Loucy (cell line): ENCODE measurements at regions not wholly inside any gene's neighbourhood (a gene's known extent, or its start where the extent isn't known, plus 50 kb on each side); places are given as distances from the start of the nearest gene placed in this dataset.

Source experiments
- H2AFZ ChIP-seq: fragments of 200-600 bp; sonication (generic); 2 replicates; pipeline ENCODE4 v1.6.0; 2016; ENCODE audit warnings: antibody characterized with exemption, mild to moderate bottlenecking, low read length, moderate library complexity
- H3F3A ChIP-seq: fragments of 200-600 bp; 2 replicates; pipeline ENCODE4 v1.6.0; 2016; ENCODE audit warnings: antibody characterized with exemption, low read depth, mild to moderate bottlenecking
- H3K27me3 ChIP-seq: fragments of 200-600 bp; sonication (generic); 2 replicates; pipeline ENCODE4 v1.6.1; 2014; ENCODE audit warnings: low read length, mild to moderate bottlenecking; ENCODE audit not compliant: insufficient read depth, poor library complexity, severe bottlenecking
- H3K36me3 ChIP-seq: fragments of 200-600 bp; sonication (generic); 2 replicates; pipeline ENCODE4 v1.6.1; 2016; ENCODE audit warnings: low read length; ENCODE audit not compliant: insufficient read depth
- H3K4me1 ChIP-seq: fragments of 200-600 bp; sonication (generic); 2 replicates; pipeline ENCODE4 v1.5.1; 2014; ENCODE audit warnings: low read length, mild to moderate bottlenecking; ENCODE audit not compliant: insufficient read depth, poor library complexity, severe bottlenecking
- H3K4me2 ChIP-seq: fragments of 200-600 bp; sonication (generic); 2 replicates; pipeline ENCODE4 v1.6.0; 2014; ENCODE audit warnings: antibody characterized with exemption, low read length, low read depth, mild to moderate bottlenecking; ENCODE audit not compliant: poor library complexity, severe bottlenecking
- H3K4me3 ChIP-seq: fragments of 200-600 bp; sonication (generic); 2 replicates; pipeline ENCODE4 v1.5.1; 2014; ENCODE audit warnings: low read length, mild to moderate bottlenecking, mixed read lengths; ENCODE audit not compliant: poor library complexity, severe bottlenecking
- H3K79me2 ChIP-seq: fragments of 200-600 bp; sonication (generic); 2 replicates; pipeline ENCODE4 v1.6.1; 2014; ENCODE audit warnings: low read length; ENCODE audit not compliant: insufficient read depth
- H3K9ac ChIP-seq: fragments of 200-600 bp; sonication (generic); 2 replicates; pipeline ENCODE4 v1.6.0; 2014; ENCODE audit warnings: mild to moderate bottlenecking, low read depth, low read length, moderate library complexity; ENCODE audit not compliant: poor library complexity, severe bottlenecking
- H3K9me2 ChIP-seq: fragments of 200-600 bp; sonication (generic); replicated peaks from 2 replicates; pipeline ENCODE4 v1.6.1; 2016; ENCODE audit warnings: low read depth, low read length, mixed read lengths
- H3K9me3 ChIP-seq: fragments of 200-600 bp; sonication (generic); 2 replicates; pipeline ENCODE4 v1.6.1; 2014; ENCODE audit warnings: mild to moderate bottlenecking, antibody characterized with exemption, low read length, low read depth; ENCODE audit not compliant: insufficient read depth
- H4K20me1 ChIP-seq: fragments of 200-600 bp; sonication (generic); 2 replicates; pipeline ENCODE4 v1.6.0; 2014; ENCODE audit warnings: antibody characterized with exemption, low read length, mild to moderate bottlenecking; ENCODE audit not compliant: insufficient read depth, poor library complexity, severe bottlenecking
- CTCF ChIP-seq: fragments of 200-600 bp; sonication (generic); conservative IDR thresholded peaks from 2 replicates; pipeline ENCODE4 v1.5.1; 2014; ENCODE audit warnings: mild to moderate bottlenecking, antibody characterized with exemption, low read length
- EZH2phosphoT487 ChIP-seq: fragments of 200-600 bp; IDR thresholded peaks from 2 replicates; pipeline ENCODE4 v1.6.1; 2018; ENCODE audit warnings: antibody characterized with exemption, mild to moderate bottlenecking, moderate library complexity, borderline replicate concordance

DNA sequence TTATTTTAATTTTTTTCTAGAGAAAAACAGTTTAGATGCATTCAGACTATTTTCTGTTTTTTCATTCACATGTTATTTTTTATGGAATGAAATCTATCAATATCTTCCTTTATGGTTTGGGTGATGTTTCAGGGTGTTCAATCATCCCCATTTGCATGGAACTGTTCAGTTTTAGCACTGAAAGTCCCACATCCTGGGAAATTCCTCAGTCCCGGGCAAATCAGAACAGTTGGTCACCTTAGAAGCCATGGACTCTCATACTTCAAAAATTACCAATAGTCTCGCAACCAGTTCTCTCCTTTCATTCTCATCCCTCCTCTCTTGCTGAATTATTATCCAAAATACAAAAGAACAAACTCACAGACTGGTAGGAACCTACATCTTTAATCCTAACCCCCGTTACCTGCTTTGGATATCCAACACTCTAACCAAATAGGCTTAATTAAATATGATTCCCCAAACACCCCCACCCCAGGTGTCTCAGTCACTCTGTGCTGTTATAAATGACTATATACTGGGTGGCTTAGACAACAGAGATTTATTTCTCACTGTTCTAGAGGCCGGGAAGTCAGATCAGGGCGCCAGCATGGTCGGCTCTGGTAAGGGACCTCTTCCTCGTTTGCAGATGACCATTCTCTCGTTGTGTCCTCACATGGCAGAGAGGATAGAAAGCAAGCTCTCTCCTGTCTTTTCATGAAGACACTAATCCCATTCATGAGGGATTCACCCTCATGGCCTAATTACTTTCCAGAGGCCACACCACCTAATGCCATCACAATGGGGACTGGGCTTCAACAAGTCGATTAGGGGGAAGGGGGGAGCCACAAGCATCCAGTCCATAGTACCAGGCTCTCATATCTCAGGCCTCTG is 57.7 kb upstream of the SLC1A4 start:
- no peak overlapping the region for H3K9ac ChIP-seq
- H3K4me1 ChIP-seq = no peaks in the 10 kb centered on the region
- H3K9me3 ChIP-seq = peaks cover 2% of the 10 kb centered on the region; the same call in 1 of the 2 replicates
- no peaks in the 10 kb centered on the region for H3K79me2 ChIP-seq
- H3K36me3 ChIP-seq = no peaks in the 10 kb centered on the region; the same call in 1 of the 2 replicates
- TF ChIP-seq CTCF (no peak), EZH2phosphoT487 (no peak)
- H3K4me3 ChIP-seq = no peak overlapping the region
- H3K9me2 ChIP-seq = no peaks in the 10 kb centered on the region
- no peaks in the 10 kb centered on the region for H3K27me3 ChIP-seq
- no peaks in the 10 kb centered on the region for H4K20me1 ChIP-seq
- no peaks in the 10 kb centered on the region for H3F3A ChIP-seq
- H3K4me2 ChIP-seq = no peak overlapping the region
- H2AFZ ChIP-seq = no peak overlapping the region

DNA sequence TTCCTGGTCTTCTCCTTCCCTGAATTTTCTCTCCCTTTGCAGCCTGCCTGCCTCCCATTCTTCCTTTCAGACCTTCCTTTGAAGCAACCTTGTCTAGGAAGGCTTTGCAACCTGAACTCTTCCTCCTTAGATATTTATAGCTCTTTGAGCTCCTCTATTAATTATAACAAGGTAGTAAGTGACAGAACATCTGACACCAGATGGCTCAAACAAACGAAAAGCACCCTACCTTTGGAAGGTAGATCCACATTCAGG is 57.2 kb upstream of the SLC1A4 start:
- Histone ChIP-seq H3K9me3 (peaks cover 2% of the 10 kb centered on the region; the same call in 1 of the 2 replicates), H3K27me3 (no peaks in the 10 kb centered on the region), H3K79me2 (no peaks in the 10 kb centered on the region), H3K4me1 (no peaks in the 10 kb centered on the region), H3F3A (no peaks in the 10 kb centered on the region), H4K20me1 (no peaks in the 10 kb centered on the region), H3K36me3 (no peaks in the 10 kb centered on the region; the same call in 1 of the 2 replicates), H3K9ac (no peak overlapping the region), H3K4me2 (no peak overlapping the region), H3K4me3 (no peak overlapping the region), H2AFZ (no peak overlapping the region), H3K9me2 (no peaks in the 10 kb centered on the region)
- TF ChIP-seq CTCF (no peak), EZH2phosphoT487 (no peak)

- no peak overlapping the region for H3K9ac ChIP-seq
- H3K4me3 ChIP-seq = no peak overlapping the region
- no peaks in the 10 kb centered on the region; the same call in 1 of the 2 replicates for H3K36me3 ChIP-seq
- no peaks in the 10 kb centered on the region for H3K27me3 ChIP-seq
- no peaks in the 10 kb centered on the region for H3F3A ChIP-seq
- TF ChIP-seq CTCF (no peak), EZH2phosphoT487 (no peak)
- peaks cover 2% of the 10 kb centered on the region; the same call in 1 of the 2 replicates for H3K9me3 ChIP-seq
- H2AFZ ChIP-seq = no peak overlapping the region
- peaks cover under 1% of the 10 kb centered on the region for H3K4me1 ChIP-seq
- H4K20me1 ChIP-seq = no peaks in the 10 kb centered on the region
- H3K4me2 ChIP-seq = no peak overlapping the region
- no peaks in the 10 kb centered on the region for H3K79me2 ChIP-seq
- no peaks in the 10 kb centered on the region for H3K9me2 ChIP-seq
These were observed 56.6 kb upstream of the SLC1A4 start for GRCh38 chr2:64932371-64933216.
